ENCODE measurements at regions not wholly inside any gene's neighbourhood (a gene's known extent, or its start where the extent isn't known, plus 50 kb on each side); places are given as distances from the start of the nearest gene placed in this dataset.
"Not testable (repeated sequence)": the region's sequence is repeated elsewhere in the genome, so short reads cannot be mapped to it uniquely, and the experiment has no call there.

GRCh38 chr6:5873976-5874375, 132.7 kb downstream of the NRN1 start:
- TF ChIP-seq CTCF (IDR thresholded peaks at IDR 0.05; ENCODE audit: poor library complexity); EZH2 (IDR thresholded peaks at IDR 0.05; ENCODE audit: borderline replicate concordance): not testable (repeated sequence)
